ENCODE measurements at regions not wholly inside any gene's neighbourhood (a gene's known extent, or its start where the extent isn't known, plus 50 kb on each side); places are given as distances from the start of the nearest gene placed in this dataset.

DNA sequence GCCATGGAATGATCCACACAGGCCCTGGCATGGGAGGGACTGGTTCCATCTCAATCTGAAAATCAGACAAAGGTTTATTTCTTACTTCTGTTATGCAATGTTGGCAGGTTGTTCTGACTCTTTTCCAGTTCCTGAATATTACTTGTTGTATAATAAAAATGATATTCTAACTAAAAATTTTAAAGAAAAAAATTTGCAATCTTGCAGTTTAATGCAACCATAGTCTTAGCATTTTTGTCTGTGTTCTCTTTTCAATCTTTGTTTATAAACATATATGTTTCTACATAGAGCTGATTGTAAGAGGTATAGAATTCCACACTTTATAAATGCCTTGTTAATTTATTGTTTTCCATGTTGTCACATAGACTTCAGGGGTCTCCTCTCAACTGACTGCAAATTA, 143.4 kb downstream of the RPIA start:
- Histone ChIP-seq H4K20me1 (ENCODE audit: control insufficient read depth, insufficient read depth, low read depth, low read length) (peaks cover 7% of the 10 kb centered on the region; the same call in 1 of the 2 replicates), H3F3A (ENCODE audit: control insufficient read depth, insufficient read depth) (peaks cover 4% of the 10 kb centered on the region; the same call in 1 of the 2 replicates), H3K4me3 (ENCODE audit: low read length) (no peak overlapping the region), H3K27ac (ENCODE audit: low read depth, low read length) (no peak overlapping the region), H3K4me1 (ENCODE audit: control insufficient read depth, low read length) (peaks cover 27% of the 10 kb centered on the region), H3K79me2 (ENCODE audit: control insufficient read depth, low read length) (peaks cover 27% of the 10 kb centered on the region), H3K9me3 (ENCODE audit: control insufficient read depth, insufficient read depth, low read length) (no peaks in the 10 kb centered on the region), H3K27me3 (ENCODE audit: control insufficient read depth, low read length) (no peaks in the 10 kb centered on the region), H3K4me2 (ENCODE audit: low read length) (no peak overlapping the region), H3K9me2 (replicated peaks; ENCODE audit: control insufficient read depth, low read length) (no peaks in the 10 kb centered on the region), H3K36me3 (ENCODE audit: control insufficient read depth, low read length) (peaks cover 29% of the 10 kb centered on the region)
- TF ChIP-seq, protein P1, sequence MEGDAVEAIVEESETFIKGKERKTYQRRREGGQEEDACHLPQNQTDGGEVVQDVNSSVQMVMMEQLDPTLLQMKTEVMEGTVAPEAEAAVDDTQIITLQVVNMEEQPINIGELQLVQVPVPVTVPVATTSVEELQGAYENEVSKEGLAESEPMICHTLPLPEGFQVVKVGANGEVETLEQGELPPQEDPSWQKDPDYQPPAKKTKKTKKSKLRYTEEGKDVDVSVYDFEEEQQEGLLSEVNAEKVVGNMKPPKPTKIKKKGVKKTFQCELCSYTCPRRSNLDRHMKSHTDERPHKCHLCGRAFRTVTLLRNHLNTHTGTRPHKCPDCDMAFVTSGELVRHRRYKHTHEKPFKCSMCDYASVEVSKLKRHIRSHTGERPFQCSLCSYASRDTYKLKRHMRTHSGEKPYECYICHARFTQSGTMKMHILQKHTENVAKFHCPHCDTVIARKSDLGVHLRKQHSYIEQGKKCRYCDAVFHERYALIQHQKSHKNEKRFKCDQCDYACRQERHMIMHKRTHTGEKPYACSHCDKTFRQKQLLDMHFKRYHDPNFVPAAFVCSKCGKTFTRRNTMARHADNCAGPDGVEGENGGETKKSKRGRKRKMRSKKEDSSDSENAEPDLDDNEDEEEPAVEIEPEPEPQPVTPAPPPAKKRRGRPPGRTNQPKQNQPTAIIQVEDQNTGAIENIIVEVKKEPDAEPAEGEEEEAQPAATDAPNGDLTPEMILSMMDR (IDR thresholded peaks at IDR 0.05; ENCODE audit: low read depth, low read length, poor library complexity, severe bottlenecking), result no peak
- TF ChIP-seq EZH2phosphoT487 (IDR thresholded peaks at IDR 0.05; ENCODE audit: borderline replicate concordance, low read length), result no peak

DNA sequence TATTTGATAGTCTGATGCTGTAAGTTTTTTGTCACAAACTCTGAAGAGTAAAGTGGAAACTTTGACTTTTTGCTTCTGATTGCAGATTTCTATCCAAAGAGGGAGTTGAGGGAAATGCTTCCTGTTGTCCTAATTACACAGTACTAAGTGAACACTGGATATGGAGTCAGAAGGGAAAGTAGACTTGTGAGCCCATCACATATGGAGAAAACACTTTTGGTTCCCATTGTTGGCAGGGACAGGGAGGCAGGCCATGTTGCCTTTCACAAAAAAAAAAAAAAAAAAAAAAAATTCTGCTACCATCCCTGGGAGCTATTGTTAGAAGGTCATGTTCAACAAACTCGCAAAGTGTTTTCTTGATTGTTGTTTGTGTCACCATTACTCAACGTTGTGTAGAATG, 144.3 kb downstream of the RPIA start:
- H3F3A ChIP-seq (ENCODE audit: control insufficient read depth, insufficient read depth), result no peaks in the 10 kb centered on the region
- H3K9me2 ChIP-seq (replicated peaks; ENCODE audit: control insufficient read depth, low read length), result no peaks in the 10 kb centered on the region
- H3K4me2 ChIP-seq (ENCODE audit: low read length), result no peak overlapping the region

DNA sequence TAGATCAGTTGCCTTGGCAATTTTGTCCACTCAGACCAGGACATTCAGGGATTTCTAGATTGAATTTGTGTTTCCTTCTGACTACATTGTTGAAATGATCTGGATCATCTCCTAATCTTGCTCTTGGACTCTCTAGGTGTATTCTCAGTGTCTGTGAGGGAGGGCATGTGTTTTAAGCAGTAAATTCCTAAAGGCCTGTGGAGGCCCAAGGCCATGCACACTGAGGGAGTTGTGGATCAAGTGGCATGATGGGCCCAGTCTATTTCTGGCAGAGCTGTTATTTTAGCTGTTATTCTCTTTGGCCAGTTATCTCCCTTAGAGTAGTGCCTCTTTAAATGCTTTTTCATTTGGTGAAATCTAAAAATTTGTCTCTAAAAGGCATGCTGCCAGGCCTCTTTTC, 144.9 kb downstream of the RPIA start:
- no peak overlapping the region for H3K27ac ChIP-seq (ENCODE audit: low read depth, low read length)
- no peaks in the 10 kb centered on the region for H3K9me2 ChIP-seq (replicated peaks; ENCODE audit: control insufficient read depth, low read length)
- TF ChIP-seq, protein P1 (IDR thresholded peaks at IDR 0.05; ENCODE audit: low read depth, low read length, poor library complexity, severe bottlenecking), result no peak
- TF ChIP-seq EZH2phosphoT487 (IDR thresholded peaks at IDR 0.05; ENCODE audit: borderline replicate concordance, low read length), result no peak
- H4K20me1 ChIP-seq (ENCODE audit: control insufficient read depth, insufficient read depth, low read depth, low read length), result peaks cover 7% of the 10 kb centered on the region; the same call in 1 of the 2 replicates
- H3K4me1 ChIP-seq (ENCODE audit: control insufficient read depth, low read length), result peaks cover 12% of the 10 kb centered on the region
- H3K27me3 ChIP-seq (ENCODE audit: control insufficient read depth, low read length), result no peaks in the 10 kb centered on the region
- no peaks in the 10 kb centered on the region for H3F3A ChIP-seq (ENCODE audit: control insufficient read depth, insufficient read depth)
- no peak overlapping the region for H3K4me2 ChIP-seq (ENCODE audit: low read length)
- no peak overlapping the region for H3K4me3 ChIP-seq (ENCODE audit: low read length)
- no peaks in the 10 kb centered on the region for H3K9me3 ChIP-seq (ENCODE audit: control insufficient read depth, insufficient read depth, low read length)
- H3K79me2 ChIP-seq (ENCODE audit: control insufficient read depth, low read length), result peaks cover 12% of the 10 kb centered on the region
- peaks cover 16% of the 10 kb centered on the region for H3K36me3 ChIP-seq (ENCODE audit: control insufficient read depth, low read length)

More for the DNA sequence above, 144.3 kb downstream of the RPIA start:
- TF ChIP-seq, protein P1 (IDR thresholded peaks at IDR 0.05; ENCODE audit: low read depth, low read length, poor library complexity, severe bottlenecking), result no peak
- no peak for TF ChIP-seq EZH2phosphoT487 (IDR thresholded peaks at IDR 0.05; ENCODE audit: borderline replicate concordance, low read length)
- no peak overlapping the region for H3K4me3 ChIP-seq (ENCODE audit: low read length)
- peaks cover 18% of the 10 kb centered on the region for H3K79me2 ChIP-seq (ENCODE audit: control insufficient read depth, low read length)
- no peaks in the 10 kb centered on the region for H3K9me3 ChIP-seq (ENCODE audit: control insufficient read depth, insufficient read depth, low read length)
- H4K20me1 ChIP-seq (ENCODE audit: control insufficient read depth, insufficient read depth, low read depth, low read length), result peaks cover 7% of the 10 kb centered on the region; the same call in 1 of the 2 replicates
- H3K4me1 ChIP-seq (ENCODE audit: control insufficient read depth, low read length), result peaks cover 18% of the 10 kb centered on the region
- H3K27ac ChIP-seq (ENCODE audit: low read depth, low read length), result no peak overlapping the region
- peaks cover 22% of the 10 kb centered on the region for H3K36me3 ChIP-seq (ENCODE audit: control insufficient read depth, low read length)
- no peaks in the 10 kb centered on the region for H3K27me3 ChIP-seq (ENCODE audit: control insufficient read depth, low read length)

All from DOHH2 (cell line).